ENCODE measurements at regions not wholly inside any gene's neighbourhood (a gene's known extent, or its start where the extent isn't known, plus 50 kb on each side); places are given as distances from the start of the nearest gene placed in this dataset.

DNA sequence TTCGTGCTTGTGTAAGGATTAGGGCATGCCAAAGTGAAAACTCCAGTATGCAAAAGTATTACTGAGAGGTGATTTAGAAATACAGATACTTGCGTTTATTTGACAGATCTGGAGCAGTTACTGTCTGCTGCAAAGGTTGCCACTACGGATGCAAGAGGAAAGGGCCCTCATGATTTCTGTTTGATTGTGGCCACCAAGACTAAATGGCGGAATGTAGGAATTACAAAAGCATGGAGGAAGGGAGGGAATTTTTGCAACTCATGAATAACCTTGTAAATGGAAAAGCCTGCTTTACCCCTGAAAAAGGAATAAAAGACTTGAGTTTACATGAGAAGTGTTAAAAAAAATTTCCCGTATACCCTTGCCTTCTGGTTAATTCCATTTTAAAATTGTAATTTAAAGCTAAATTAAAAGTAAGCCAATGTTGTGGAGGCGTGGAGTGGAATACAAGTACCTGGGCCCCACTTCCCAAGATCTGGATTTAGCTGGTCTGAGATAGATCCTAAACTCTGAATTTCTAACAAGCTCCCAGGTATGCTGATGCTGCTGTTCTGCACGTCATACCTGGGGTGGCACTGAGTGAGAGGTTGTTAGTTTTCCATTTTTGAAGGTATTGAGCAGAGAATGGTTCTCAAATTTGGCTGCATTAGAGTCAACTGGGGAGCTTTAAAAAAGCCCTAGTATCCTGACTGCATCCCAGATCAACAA, 56.6 kb upstream of the NKX2-2 start:
- DNase-seq, result no peak
- Mint-ChIP-seq H3K4me3 (no peak overlapping the region), H3K36me3 (ENCODE audit: low read depth) (no peaks in the 10 kb centered on the region), H3K4me1 (peaks cover 4% of the 10 kb centered on the region), H3K9me3 (no peaks in the 10 kb centered on the region), H3K27me3 (peaks cover 30% of the 10 kb centered on the region), H3K27ac (no peak overlapping the region)
- intact Hi-C loops (cut with micrococcal nuclease), result loop anchor here (2.0 to 5.0 kb wide), 2 partner anchors 14 to 168 kb away; no protein-coding TSS in a partner anchor

DNA sequence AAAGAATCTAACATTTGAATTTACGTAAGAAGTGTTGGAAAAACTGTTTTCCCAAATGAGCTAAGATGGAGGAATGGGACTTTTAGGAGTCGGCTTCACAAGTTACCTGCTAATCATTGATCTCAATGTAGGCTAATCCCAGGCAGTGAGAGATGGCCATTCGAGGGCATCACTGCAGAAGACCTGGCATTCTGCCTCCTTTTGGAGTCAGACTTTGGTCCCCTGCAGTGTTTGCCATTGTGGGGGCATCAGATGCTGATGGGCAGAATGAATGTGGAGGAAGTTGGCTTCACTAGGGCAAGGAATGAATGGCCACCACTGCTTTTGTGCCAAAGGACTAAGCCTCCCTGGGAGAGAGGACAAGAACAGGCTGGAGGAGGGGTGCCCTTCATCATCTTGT, 55.7 kb upstream of the NKX2-2 start:
- intact Hi-C loops (cut with micrococcal nuclease), result no loop called here
- peaks cover 30% of the 10 kb centered on the region for H3K27me3 Mint-ChIP-seq
- H3K27ac Mint-ChIP-seq, result no peak overlapping the region
- DNase-seq, result no peak
- H3K4me1 Mint-ChIP-seq, result peaks cover 4% of the 10 kb centered on the region
- H3K9me3 Mint-ChIP-seq, result no peaks in the 10 kb centered on the region
- H3K4me3 Mint-ChIP-seq, result no peak overlapping the region
- H3K36me3 Mint-ChIP-seq (ENCODE audit: low read depth), result no peaks in the 10 kb centered on the region

DNA sequence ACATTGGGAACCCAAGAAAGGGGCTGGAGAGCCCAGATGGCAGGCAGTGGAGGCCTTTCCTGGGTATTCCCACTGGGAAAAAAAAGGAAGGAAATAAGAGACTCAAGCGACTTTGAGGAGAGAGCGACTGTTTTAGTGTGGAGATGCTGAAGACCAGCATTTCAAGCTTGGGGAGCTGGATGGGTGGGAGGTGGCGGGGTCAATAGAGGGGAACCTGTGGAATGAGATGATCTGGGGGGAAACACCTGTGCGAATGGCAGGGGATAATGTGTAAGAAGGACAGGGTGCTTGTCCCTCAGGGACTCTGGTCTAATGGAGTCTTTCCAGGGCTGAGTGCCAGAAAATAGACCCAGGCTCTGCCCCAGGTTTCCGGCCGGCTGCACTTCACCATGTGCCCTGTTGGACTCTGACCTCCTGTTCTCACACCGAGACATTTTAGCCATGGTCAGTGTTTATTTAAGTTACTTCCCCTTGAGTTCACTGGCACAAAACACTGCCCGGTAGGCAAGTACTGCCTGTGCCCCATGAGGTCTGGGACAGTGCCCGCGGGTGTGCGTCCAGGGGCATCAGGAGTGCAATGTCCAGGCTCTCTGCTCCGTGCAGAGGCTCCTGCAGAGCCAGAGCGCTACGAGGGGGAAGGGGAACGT, 50.4 kb upstream of the NKX2-2 start:
- Mint-ChIP-seq H3K27me3 (peaks cover 25% of the 10 kb centered on the region), H3K4me1 (peaks cover 8% of the 10 kb centered on the region), H3K9me3 (no peaks in the 10 kb centered on the region), H3K27ac (no peak overlapping the region), H3K36me3 (ENCODE audit: low read depth) (no peaks in the 10 kb centered on the region), H3K4me3 (no peak overlapping the region)
- intact Hi-C loops (cut with micrococcal nuclease), result no loop called here
- no peak for DNase-seq
